HepG2 (cell line): ENCODE measurements at regions not wholly inside any gene's neighbourhood (a gene's known extent, or its start where the extent isn't known, plus 50 kb on each side); places are given as distances from the start of the nearest gene placed in this dataset.

Source experiments
- ATAC-seq: fragments of 200-7000 bp; cut with Tn5 transposase; 3 replicates; pipeline ENCODE4 v1.9.1; 2020; ENCODE audit warnings: mild to moderate bottlenecking, moderate library complexity
- BruUV-seq: library from RNA; stranded (reverse); fragments of 400-500 nt; replicated peaks from 2 replicates; lab custom pipeline; 2021; lab: Mats Ljungman, UMichigan
- CTCF ChIA-PET: fragments of 300-600 bp; formaldehyde crosslinking; extraction: SDS; loops from one replicate; lab custom pipeline; 2021; ENCODE audit warnings: low total read pairs, inconsistent platforms, low intra/inter-chr PET ratio; lab: Yijun Ruan, JAX
- POLR2A ChIA-PET: fragments of 350-600 bp; sonication (Branson Sonifier 250); formaldehyde crosslinking; loops from one replicate; lab custom pipeline; 2020; ENCODE audit warnings: antibody characterized with exemption, inconsistent platforms; lab: Yijun Ruan, JAX
- DNase-seq: peaks from one replicate; pipeline ENCODE4 v3.0.0-alpha.2; 2015; ENCODE audit warnings: low spot score
- FAIRE-seq: peaks from 3 replicates; lab custom pipeline; 2011; peaks lifted over from hg19 to GRCh38; lab: Jason Lieb, UNC
- H2AFZ ChIP-seq: one replicate; pipeline ENCODE4 v1.6.1; 2011; ENCODE audit warnings: low read length, inconsistent platforms
- H3K27ac ChIP-seq: fragments of 300-600 bp; 3 replicates; pipeline ENCODE4 v1.8.0; 2011; ENCODE audit warnings: mixed run types, mild to moderate bottlenecking, mixed read lengths, low read length, inconsistent platforms; ENCODE audit not compliant: insufficient read depth; ENCODE audit errors: extremely low read length
- H3K27me3 ChIP-seq, 2 experiments: fragments of 200-600 bp in 1 of 2; 2 replicates in 1 of 2; 3 replicates in 1 of 2; pipeline versions ENCODE4 v1.6.0 to v1.8.0; 2011; ENCODE audit warnings: low read length in 2 of 2, mild to moderate bottlenecking in 2 of 2, moderate library complexity in 2 of 2, inconsistent platforms in 1 of 2; ENCODE audit not compliant: insufficient read depth in 2 of 2, control insufficient read depth in 1 of 2
- H3K36me3 ChIP-seq, 2 experiments: fragments of 200-600 bp in 1 of 2; replicated peaks in 1 of 2; 2 replicates in 1 of 2; 3 replicates in 1 of 2; pipeline versions ENCODE4 v1.5.1 to v1.8.0; 2011; ENCODE audit warnings: low read length in 2 of 2, inconsistent platforms in 1 of 2; ENCODE audit not compliant: insufficient read depth in 2 of 2, control insufficient read depth in 1 of 2
- H3K4me1 ChIP-seq: 2 replicates; pipeline ENCODE4 v1.5.1; 2012; ENCODE audit warnings: low read length, inconsistent platforms; ENCODE audit not compliant: insufficient read depth
- H3K4me2 ChIP-seq: 2 replicates; pipeline ENCODE4 v1.6.0; 2011; ENCODE audit warnings: low read depth, low read length, inconsistent platforms
- H3K4me3 ChIP-seq, 3 experiments: fragments of 200-600 bp in 1 of 3; sonication (generic), shearing (Covaris generic) in 1 of 3; replicated peaks in 1 of 3; 2 replicates each; pipeline ENCODE4 v1.5.1; 2011 to 2016; ENCODE audit warnings: low read length in 3 of 3, inconsistent platforms in 2 of 3, low read depth in 2 of 3, mild to moderate bottlenecking in 2 of 3, control low read depth in 1 of 3, mixed read lengths in 1 of 3; ENCODE audit not compliant: insufficient read depth in 1 of 3
- H3K79me2 ChIP-seq: one replicate; pipeline ENCODE4 v1.6.1; 2011; ENCODE audit warnings: low read length, inconsistent platforms; ENCODE audit not compliant: insufficient read depth
- H3K9ac ChIP-seq: 2 replicates; pipeline ENCODE4 v1.6.0; 2011; ENCODE audit warnings: mild to moderate bottlenecking, low read depth, low read length, inconsistent platforms; ENCODE audit not compliant: insufficient read depth
- H3K9me3 ChIP-seq: 2 replicates; pipeline ENCODE4 v1.5.1; 2012; ENCODE audit warnings: mild to moderate bottlenecking, low read length
- H4K20me1 ChIP-seq: 2 replicates; pipeline ENCODE4 v1.6.0; 2011; ENCODE audit warnings: inconsistent platforms, mild to moderate bottlenecking, low read length, moderate library complexity; ENCODE audit not compliant: insufficient read depth
- ATF2 ChIP-seq: sonication (generic); formaldehyde crosslinking; IDR thresholded peaks from 2 replicates; pipeline ENCODE4 v1.4.0; 2020; ENCODE audit warnings: missing genetic modification reagents
- CREB1 ChIP-seq, 2 experiments: fragments of 450-650 bp in 1 of 2; IDR thresholded peaks; 2 replicates each; pipeline ENCODE4 v1.6.1; 2016 to 2017; ENCODE audit warnings: control low read depth in 1 of 2, mild to moderate bottlenecking in 1 of 2, missing compliant biosample characterization in 1 of 2, missing genetic modification characterization in 1 of 2
- KAT2B ChIP-seq: fragments of 150-350 bp; IDR thresholded peaks from 2 replicates; pipeline ENCODE4 v1.6.1; 2014; ENCODE audit warnings: low read depth, low read length, borderline replicate concordance
- KAT8 ChIP-seq: IDR thresholded peaks from 2 replicates; pipeline ENCODE4 v1.6.1; 2016; ENCODE audit warnings: missing genetic modification reagents, missing compliant biosample characterization
- PCBP1 ChIP-seq: fragments of 200-400 bp; formaldehyde crosslinking; IDR thresholded peaks from 2 replicates; pipeline ENCODE4 v1.6.1; 2017; ENCODE audit warnings: mild to moderate bottlenecking, low read depth, low read length, borderline replicate concordance
- RFX1 ChIP-seq: fragments of 450-650 bp; IDR thresholded peaks from 2 replicates; pipeline ENCODE4 v1.6.1; 2017
- RXRA ChIP-seq: sonication (generic); formaldehyde crosslinking; IDR thresholded peaks from 2 replicates; pipeline ENCODE4 v1.5.1; 2020; ENCODE audit warnings: missing genetic modification reagents
- SMAD3 ChIP-seq: sonication (generic); formaldehyde crosslinking; IDR thresholded peaks from 2 replicates; pipeline ENCODE4 v1.4.0; 2020; ENCODE audit warnings: missing genetic modification reagents
- TEAD3 ChIP-seq: optimal IDR thresholded peaks from 2 replicates; pipeline ENCODE3; 2016; ENCODE audit warnings: borderline replicate concordance
- THAP8 ChIP-seq: sonication (generic); formaldehyde crosslinking; IDR thresholded peaks from 2 replicates; pipeline ENCODE4 v1.5.1; 2020; ENCODE audit warnings: missing genetic modification reagents, mild to moderate bottlenecking, borderline replicate concordance
- ZBTB43 ChIP-seq: sonication (generic); formaldehyde crosslinking; conservative IDR thresholded peaks from 2 replicates; pipeline ENCODE4 v1.4.0; 2020; ENCODE audit warnings: missing genetic modification reagents
- ZFY ChIP-seq: sonication (generic); formaldehyde crosslinking; IDR thresholded peaks from 2 replicates; pipeline ENCODE4 v1.4.0; 2020; ENCODE audit warnings: missing genetic modification reagents
- ZNF367 ChIP-seq: sonication (generic); formaldehyde crosslinking; IDR thresholded peaks from 2 replicates; pipeline ENCODE4 v1.4.0; 2020; ENCODE audit warnings: missing genetic modification reagents, borderline replicate concordance
- ZNF549 ChIP-seq: sonication (generic); formaldehyde crosslinking; IDR thresholded peaks from 2 replicates; pipeline ENCODE4 v1.5.0; 2020; ENCODE audit warnings: missing genetic modification reagents
- ZNF609 ChIP-seq: sonication (generic); formaldehyde crosslinking; IDR thresholded peaks from 2 replicates; pipeline ENCODE4 v1.4.0; 2020; ENCODE audit warnings: mild to moderate bottlenecking, missing genetic modification reagents, borderline replicate concordance
- WGBS: methylation state at CpG from one replicate; pipeline ENCODE4 v1.1.6; 2017; ENCODE audit warnings: low lambda C conversion rate; 5-methylcytosine and 5-hydroxymethylcytosine counted together
- in situ Hi-C: cut with HindIII; loops from 2 replicates; pipeline ENCODE4 v1.10.0; 2017; ENCODE audit warnings: low pct_unique_long_range_greater_than_20kb; ENCODE audit not compliant: extremely low pct_ligation_motif_present
- intact Hi-C: fragments of 100-400 bp; cut with micrococcal nuclease; formaldehyde crosslinking; loops from one replicate; pipeline ENCODE4 v1.10.0; 2022; ENCODE audit not compliant: unreplicated experiment

- no peak for FAIRE-seq
- Histone ChIP-seq H3K4me3 (no peak overlapping the region), H3K4me1 (no peaks in the 10 kb centered on the region), H4K20me1 (no peaks in the 10 kb centered on the region), H3K9me3 (no peaks in the 10 kb centered on the region), H3K27me3 (peaks cover 1 to 9% of the 10 kb centered on the region in 2 experiments; a peak in 4 of 5 replicates), H2AFZ (no peak overlapping the region), H3K27ac (no peak overlapping the region), H3K36me3 (no peaks in the 10 kb centered on the region), H3K79me2 (no peaks in the 10 kb centered on the region), H3K4me2 (no peak overlapping the region), H3K9ac (no peak overlapping the region)
- DNase-seq: no peak
- in situ Hi-C loops (no loop called here), intact Hi-C loops (loop anchor here (10.0 kb wide), 1 partner anchor 115 kb away; the partner anchor contains the start of gene MED23)
- 43% methylated on average over 5 of the region's 5 CpGs for WGBS
- ChIA-PET POLR2A (no interaction called here), CTCF (no interaction called here)
- no TSS peak for BruUV-seq
- no peak for ATAC-seq
- TF ChIP-seq CREB1 (IDR thresholded peaks at IDR 0.05) (no peak), CREB1 (CRISPR knock-in tag; IDR thresholded peaks at IDR 0.05) (no peak), RFX1 (no peak), ZFY (CRISPR knock-in tag) (no peak), ATF2 (CRISPR knock-in tag) (no peak), SMAD3 (CRISPR knock-in tag) (no peak), THAP8 (CRISPR knock-in tag) (no peak), ZBTB43 (CRISPR knock-in tag) (no peak), ZNF609 (CRISPR knock-in tag) (no peak), KAT2B (no peak), PCBP1 (no peak), TEAD3 (no peak), ZNF549 (no peak), KAT8 (CRISPR knock-in tag) (no peak), ZNF367 (CRISPR knock-in tag) (no peak), RXRA (CRISPR knock-in tag) (no peak)
Measured at GRCh38 chr6:131510094-131510493, 62.9 kb upstream of the ARG1 start.
